ENCODE measurements at regions not wholly inside any gene's neighbourhood (a gene's known extent, or its start where the extent isn't known, plus 50 kb on each side); places are given as distances from the start of the nearest gene placed in this dataset.

DNA sequence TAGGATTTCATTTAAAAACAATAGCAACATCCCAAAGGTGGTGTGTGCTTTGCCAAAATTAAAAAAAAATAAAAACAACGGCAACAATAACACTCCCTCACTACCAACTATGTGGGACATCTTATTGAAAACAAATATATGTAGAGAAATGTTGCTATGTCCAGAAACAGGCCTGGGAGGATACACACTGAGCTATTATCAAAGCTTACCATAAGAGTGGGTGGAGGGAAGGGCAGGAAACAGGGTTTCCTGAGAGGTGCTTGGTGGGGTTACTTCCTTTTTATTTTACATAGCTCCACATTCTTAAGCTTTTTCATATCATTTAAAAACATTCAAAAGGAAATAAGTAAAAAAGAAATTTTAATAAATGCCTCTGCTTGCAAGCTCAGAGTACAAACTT is 150.0 kb upstream of the RIPOR2 start:
- H3K4me1 ChIP-seq = no peaks in the 10 kb centered on the region
- DNase-seq = no peak
- no peaks in the 10 kb centered on the region for H3K9me3 ChIP-seq
- no peaks in the 10 kb centered on the region for H3K36me3 ChIP-seq (ENCODE audit: low read depth, missing control alignments)
- no peak for TF ChIP-seq POLR2A (IDR thresholded peaks at IDR 0.05)
- TF ChIP-seq CTCF (IDR thresholded peaks at IDR 0.05) = no peak
- 23 to 32% methylated on average over 1 of the region's 1 CpG for WGBS, 2 donors
- no peaks in the 10 kb centered on the region for H3K27me3 ChIP-seq
- H3K27ac ChIP-seq = no peak overlapping the region
- no peak overlapping the region for H3K4me3 ChIP-seq
- intact Hi-C loops (cut with DNase I; ENCODE audit: low total_unique reads) = no loop called here

DNA sequence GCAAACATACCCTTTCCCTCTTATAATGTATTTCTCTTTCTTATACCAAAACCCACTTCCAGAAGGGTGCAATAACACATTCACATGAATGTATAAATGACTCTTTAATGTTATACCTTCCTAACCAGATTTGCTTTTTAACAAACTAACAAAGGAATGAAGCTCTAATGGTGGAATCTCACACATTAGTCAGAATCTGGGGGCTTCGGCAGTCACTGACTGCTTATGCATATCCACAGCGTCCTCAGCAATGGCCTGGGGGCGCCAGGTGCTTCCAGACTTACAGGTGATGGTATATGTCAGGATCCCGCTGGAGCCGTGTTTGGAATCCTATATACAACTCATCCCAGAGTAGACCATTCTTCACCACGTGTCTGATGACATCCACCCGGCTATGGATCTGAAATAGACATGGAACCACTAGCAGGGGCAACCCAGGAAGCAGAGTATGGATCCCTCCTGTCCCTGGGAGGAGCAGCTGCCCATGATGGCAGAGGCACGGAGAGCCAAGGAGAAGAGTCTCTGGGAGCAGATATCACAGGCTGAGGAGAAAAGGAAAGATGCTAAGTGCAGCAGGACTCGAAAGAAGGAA is 150.8 kb upstream of the RIPOR2 start:
- no peaks in the 10 kb centered on the region for H3K4me1 ChIP-seq
- H3K27me3 ChIP-seq = no peaks in the 10 kb centered on the region
- no peak overlapping the region for H3K4me3 ChIP-seq
- no peaks in the 10 kb centered on the region for H3K9me3 ChIP-seq
- 87 to 93% methylated on average over 9 of the region's 9 CpGs for WGBS, 2 donors
- intact Hi-C loops (cut with DNase I; ENCODE audit: low total_unique reads) = no loop called here
- DNase-seq = no peak
- H3K36me3 ChIP-seq (ENCODE audit: low read depth, missing control alignments) = no peaks in the 10 kb centered on the region
- TF ChIP-seq CTCF (IDR thresholded peaks at IDR 0.05) (no peak), POLR2A (IDR thresholded peaks at IDR 0.05) (no peak)
- no peak overlapping the region for H3K27ac ChIP-seq

DNA sequence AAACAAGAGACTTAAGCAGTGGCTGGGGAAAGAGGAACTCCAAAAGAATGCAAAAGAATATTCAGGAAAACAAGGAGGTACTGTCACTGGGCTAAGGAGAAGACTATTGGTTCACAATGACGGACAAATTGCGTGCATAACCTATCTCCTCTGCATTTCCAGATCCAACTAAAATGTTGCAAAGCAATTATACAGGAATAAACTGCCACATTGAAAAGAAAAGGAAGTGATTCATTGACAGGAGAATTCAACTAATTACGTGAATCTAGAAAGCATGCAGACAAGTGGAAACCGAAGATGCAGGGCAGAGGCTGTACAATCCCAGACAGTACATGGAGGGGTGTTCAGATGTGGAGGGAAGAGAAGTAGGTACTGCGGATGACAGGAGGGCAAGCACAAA is 152.8 kb upstream of the RIPOR2 start:
- 70 to 81% methylated on average over 5 of the region's 5 CpGs for WGBS, 2 donors
- no peak for DNase-seq
- H3K4me1 ChIP-seq = no peaks in the 10 kb centered on the region
- no peaks in the 10 kb centered on the region for H3K36me3 ChIP-seq (ENCODE audit: low read depth, missing control alignments)
- H3K27me3 ChIP-seq = no peaks in the 10 kb centered on the region
- H3K27ac ChIP-seq = no peak overlapping the region
- no peak overlapping the region for H3K4me3 ChIP-seq
- intact Hi-C loops (cut with DNase I; ENCODE audit: low total_unique reads) = no loop called here
- H3K9me3 ChIP-seq = no peaks in the 10 kb centered on the region
- TF ChIP-seq POLR2A (IDR thresholded peaks at IDR 0.05) = no peak
- no peak for TF ChIP-seq CTCF (IDR thresholded peaks at IDR 0.05)

- Histone ChIP-seq H3K27ac (no peak overlapping the region), H3K4me3 (no peak overlapping the region), H3K9me3 (no peaks in the 10 kb centered on the region), H3K36me3 (ENCODE audit: low read depth, missing control alignments) (no peaks in the 10 kb centered on the region), H3K27me3 (no peaks in the 10 kb centered on the region), H3K4me1 (no peaks in the 10 kb centered on the region)
- intact Hi-C loops (cut with DNase I; ENCODE audit: low total_unique reads) = no loop called here
- 64 to 70% methylated on average over 2 of the region's 2 CpGs for WGBS, 2 donors
- no peak for DNase-seq
- TF ChIP-seq CTCF (IDR thresholded peaks at IDR 0.05) (no peak), POLR2A (IDR thresholded peaks at IDR 0.05) (no peak)
Measured at GRCh38 chr6:25089442-25089841, 153.7 kb upstream of the RIPOR2 start.

GRCh38 chr6:25094726-25095125 is 159.0 kb upstream of the RIPOR2 start:
- Histone ChIP-seq H3K9me3 (no peaks in the 10 kb centered on the region), H3K36me3 (ENCODE audit: low read depth, missing control alignments) (no peaks in the 10 kb centered on the region), H3K4me3 (no peak overlapping the region), H3K4me1 (no peaks in the 10 kb centered on the region), H3K27ac (no peak overlapping the region), H3K27me3 (no peaks in the 10 kb centered on the region)
- intact Hi-C loops (cut with DNase I; ENCODE audit: low total_unique reads) = no loop called here
- WGBS, 2 donors = 84 to 92% methylated on average over 4 of the region's 4 CpGs
- TF ChIP-seq CTCF (IDR thresholded peaks at IDR 0.05) = no peak
- TF ChIP-seq POLR2A (IDR thresholded peaks at IDR 0.05) = no peak
- DNase-seq = no peak
